HUDEP-2 (cell line): ENCODE measurements at regions not wholly inside any gene's neighbourhood (a gene's known extent, or its start where the extent isn't known, plus 50 kb on each side); places are given as distances from the start of the nearest gene placed in this dataset.

Experiments
- DNase-seq, 76 experiments: peaks; one replicate each; lab custom pipeline; 2025; ENCODE audit not compliant: unreplicated experiment in 76 of 76; lab: John Stamatoyannopoulos, UW

DNA sequence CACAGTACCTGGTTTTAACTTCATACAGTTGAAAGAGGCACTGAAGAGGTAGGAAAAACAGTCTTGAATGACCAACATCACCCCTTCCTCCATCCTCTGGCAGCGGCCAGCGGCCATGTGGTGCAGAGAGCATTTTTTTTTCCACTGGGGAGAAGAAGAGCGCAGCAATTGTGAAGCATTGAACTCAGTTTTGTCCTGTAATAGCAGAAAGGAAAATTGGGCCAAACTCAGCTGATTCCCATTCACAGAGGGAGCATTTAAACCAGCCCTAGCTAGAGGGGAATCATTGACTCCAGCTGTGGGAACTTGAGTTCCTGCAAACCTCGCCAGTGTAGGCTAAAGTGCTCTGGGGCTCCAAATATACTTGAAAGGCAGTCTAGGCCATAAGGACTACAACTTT is 316.6 kb upstream of the CHST9 start:
- no peak for DNase-seq

GRCh38 chr18:27500531-27500930 is 315.4 kb upstream of the CHST9 start:
- no peak for DNase-seq

DNA sequence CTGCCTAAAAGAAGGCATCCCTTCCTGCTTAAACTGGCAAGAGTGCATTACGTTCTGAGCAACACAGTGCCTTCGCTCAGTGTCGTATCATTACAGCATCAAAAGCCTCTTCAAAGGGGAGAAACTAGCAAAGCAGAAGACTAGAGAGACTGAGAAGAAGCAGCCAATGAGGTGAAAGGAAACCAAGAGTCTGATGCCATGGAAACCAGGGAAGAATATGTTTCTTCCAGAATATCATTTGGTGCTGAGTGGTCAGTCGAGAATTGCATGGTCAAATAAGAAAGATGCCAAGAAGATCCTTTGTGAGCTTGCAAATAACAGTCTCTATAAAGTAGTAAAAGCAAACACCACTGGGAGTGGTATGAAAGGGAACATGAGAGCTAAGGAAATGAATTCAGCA is 312.1 kb upstream of the CHST9 start:
- DNase-seq, result no peak

GRCh38 chr18:27493182-27493581 is 308.1 kb upstream of the CHST9 start:
- DNase-seq, result no peak

DNA sequence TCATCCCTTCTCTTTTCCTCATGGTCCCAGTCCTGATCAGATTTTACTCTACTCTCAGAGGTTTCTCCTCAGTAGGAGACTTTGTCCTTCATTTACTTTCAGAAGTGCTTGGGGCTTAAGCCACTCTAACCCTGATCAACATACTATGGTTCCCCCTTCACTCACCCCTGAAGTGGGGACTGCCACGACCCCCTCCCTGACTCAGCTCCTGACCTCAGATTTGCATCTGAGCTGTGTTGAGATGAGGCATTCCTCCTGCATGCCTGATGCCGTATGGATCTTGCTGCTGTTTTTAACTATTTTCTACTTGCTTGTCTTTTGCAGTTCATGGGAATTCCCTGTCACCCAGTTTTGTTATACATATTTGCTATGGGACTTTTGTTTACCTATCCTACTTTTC is 306.7 kb upstream of the CHST9 start:
- no peak for DNase-seq

GRCh38 chr18:27483276-27483675 is 298.2 kb upstream of the CHST9 start:
- no peak for DNase-seq

DNA sequence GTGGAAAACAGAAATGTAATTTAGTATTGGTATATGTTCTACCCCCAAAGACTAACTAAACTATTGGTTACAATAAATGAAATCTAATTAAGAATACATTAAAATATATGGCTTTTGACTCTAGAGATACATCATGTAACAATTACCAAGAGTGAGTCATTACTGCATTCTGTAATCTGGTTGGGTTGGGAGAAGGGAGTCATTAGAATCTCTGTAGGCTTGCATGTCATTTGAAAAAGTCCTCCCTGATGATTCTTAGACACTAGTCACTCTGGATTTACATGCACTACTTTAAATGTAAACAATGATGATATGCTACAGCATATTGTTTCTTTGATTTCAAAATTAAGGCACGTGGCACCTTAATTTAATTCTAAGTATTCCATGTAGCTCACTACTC is 293.4 kb upstream of the CHST9 start:
- DNase-seq, result no peak

DNA sequence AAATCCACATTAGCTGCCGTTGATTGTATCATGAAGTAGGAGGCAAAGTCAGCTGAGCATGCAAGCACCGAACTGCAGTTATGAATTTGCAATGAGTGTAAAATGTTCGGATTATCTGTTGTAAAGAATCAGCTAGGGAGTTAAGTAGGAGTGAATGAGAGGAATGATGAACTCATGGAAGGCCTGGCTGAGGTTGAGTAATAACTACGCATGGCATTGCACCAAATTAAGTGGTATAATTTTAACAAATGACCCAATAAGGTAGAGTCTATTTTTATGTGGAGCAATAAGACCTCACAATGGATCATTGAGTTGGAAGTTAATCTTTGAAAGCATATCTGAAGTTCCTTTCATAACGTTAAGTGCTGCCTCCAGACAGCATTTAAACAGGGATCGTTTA is 288.2 kb upstream of the CHST9 start:
- DNase-seq, result no peak

DNA sequence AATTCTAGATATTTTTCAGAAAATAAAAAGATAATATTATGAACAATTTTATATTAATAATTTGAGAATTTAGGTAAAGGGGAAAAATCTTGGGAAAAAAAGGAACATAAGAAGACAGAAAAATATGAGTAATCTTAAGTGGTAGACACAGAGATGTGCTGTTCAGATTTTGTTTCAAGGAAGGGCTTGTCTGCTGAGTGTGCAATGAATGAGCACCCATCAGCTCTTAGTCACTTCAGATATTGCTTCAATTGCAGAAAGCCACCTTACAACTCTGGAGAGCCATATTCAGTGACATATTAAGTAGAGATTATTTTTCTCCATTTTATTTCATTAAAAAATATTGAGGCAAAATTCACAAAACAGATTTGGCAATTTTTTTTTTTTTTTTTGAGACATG is 282.0 kb upstream of the CHST9 start:
- no peak for DNase-seq

GRCh38 chr18:27461957-27462356 is 276.8 kb upstream of the CHST9 start:
- peak in 21 of 76 experiments; percentile 0 to 75 (median 26) for DNase-seq

DNA sequence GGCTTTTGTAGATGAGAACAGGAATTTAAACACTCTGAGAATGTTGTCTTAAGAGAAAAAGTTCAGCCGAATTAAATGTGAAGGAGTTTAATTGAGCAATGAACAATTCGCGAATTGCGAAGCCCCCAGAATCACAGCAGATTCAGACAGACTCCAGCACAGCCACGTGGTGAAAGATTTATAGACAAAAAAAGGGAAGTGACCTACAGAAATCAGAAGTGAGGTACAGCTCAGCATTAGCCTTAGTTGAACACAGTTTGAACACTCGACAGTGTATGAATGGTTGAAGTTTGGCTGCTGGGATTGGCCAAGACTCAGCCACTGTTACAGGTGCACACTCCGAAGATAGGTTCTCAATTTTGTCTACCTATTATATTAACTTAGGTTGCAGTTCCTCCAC is 264.0 kb upstream of the CHST9 start:
- DNase-seq, result no peak

DNA sequence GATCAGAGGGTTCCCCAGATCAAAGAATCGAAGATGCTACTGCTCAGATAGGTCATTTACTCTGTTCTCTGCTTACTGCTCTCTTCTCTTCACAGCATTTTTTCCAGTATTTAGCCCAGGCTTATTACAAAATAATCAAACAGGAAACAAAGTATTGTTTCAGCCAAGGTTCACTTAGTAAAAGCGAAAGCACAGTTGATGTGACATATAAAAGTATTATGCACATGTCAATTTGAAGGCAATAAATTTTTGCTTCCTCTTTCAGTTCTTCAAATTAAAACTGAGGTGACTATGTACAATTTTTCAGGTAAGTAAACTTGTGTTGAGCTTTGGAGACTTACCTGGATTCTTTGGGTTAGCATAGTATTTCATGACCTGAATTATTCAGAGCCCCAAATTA is 262.8 kb upstream of the CHST9 start:
- no peak for DNase-seq

- DNase-seq, result no peak
Observed at GRCh38 chr18:27447451-27447881, 262.4 kb upstream of the CHST9 start.

GRCh38 chr18:27430595-27430994 is 245.5 kb upstream of the CHST9 start:
- DNase-seq, result no peak

- no peak for DNase-seq
Observed at GRCh38 chr18:27428716-27429475, 243.8 kb upstream of the CHST9 start.

- DNase-seq, result no peak
Observed at GRCh38 chr18:27428120-27428519, 243.0 kb upstream of the CHST9 start.

- no peak for DNase-seq
Observed at GRCh38 chr18:27423581-27423980, 238.5 kb upstream of the CHST9 start.

GRCh38 chr18:27419646-27420045 is 234.5 kb upstream of the CHST9 start:
- DNase-seq, result no peak

DNA sequence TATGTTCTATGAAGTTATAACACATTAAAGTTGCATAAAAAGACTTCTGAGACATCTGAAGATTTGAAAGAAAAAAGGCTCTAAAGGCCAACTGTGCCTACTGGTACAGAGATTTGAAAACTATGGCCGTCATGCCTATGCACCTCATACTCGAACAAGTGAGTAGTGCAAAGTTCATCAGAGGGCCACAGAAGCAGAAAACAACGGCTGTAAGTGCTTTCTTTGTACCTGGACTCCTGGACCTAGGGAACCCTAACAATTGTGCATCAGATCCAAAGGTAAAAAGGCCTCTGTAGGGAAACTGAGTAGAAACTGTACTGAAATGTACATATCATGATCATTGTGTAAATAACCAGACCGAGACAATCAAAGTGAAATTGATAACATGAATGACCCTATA is 230.4 kb upstream of the CHST9 start:
- DNase-seq, result no peak

GRCh38 chr18:27414682-27415081 is 229.6 kb upstream of the CHST9 start:
- DNase-seq, result no peak

DNA sequence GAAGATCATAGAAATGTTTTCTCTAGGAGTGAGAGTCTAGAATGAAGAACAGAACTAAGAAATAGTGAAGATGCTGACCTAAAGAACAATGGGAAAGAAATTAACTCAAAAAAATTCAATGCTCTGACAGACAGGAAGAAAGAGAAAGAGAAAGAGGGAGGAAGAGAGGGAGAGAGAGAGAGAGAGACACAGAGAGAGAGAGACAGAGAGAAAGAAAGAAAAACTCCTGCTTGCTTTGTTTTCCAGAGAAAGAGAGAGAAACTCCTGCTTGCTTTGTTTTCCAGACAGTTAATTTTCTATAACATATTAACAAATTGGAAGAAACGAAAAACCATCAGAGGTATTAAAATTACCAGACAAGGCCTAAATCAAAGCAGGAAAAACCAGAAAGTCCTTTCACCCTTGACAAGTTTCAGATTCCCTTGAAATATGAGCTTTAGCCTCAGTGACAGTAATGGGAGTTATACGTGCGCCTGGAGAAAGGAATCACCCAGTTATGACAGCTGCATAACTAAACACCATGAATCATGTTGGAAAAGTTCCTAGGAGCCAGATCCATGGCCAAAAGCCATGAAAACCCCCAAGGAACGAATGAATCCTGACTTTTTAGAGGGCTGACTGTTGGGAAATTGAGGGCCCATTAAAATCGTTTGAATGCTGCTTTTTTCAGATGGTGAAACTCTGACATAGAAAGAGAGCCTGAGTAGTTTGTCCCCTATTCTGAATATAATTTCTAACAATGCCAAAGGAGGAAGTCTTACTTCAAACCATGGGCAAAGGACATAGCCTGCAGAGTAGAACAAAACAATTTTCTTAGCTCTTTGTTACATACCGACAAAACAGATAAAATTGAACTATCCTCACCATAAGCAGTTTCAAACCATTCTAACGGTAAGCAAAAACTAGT is 228.6 kb upstream of the CHST9 start:
- no peak for DNase-seq

DNA sequence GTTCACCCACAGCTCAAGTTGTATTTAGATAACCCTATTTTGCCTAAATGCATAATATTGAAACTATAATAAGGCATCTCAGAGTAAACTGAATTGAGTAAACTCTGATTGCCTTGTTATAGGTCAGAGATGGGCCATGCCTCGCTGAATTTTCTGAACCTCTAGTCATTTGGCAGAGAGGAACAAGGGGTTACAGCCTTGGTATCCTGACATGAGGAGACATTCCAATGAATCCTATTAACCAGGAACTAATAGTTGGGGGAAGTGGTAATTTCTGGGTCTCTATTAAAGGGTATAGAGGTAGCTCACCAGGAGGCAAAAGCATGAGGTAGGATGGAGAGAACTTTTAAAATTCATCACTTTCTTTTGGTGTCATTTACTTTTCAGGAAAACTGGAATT is 227.4 kb upstream of the CHST9 start:
- DNase-seq, result no peak
